Activated CD4-positive, alpha-beta T cell treated with anti-CD3 and anti-CD28 coated beads for 36 hours (primary cell): ENCODE measurements at regions not wholly inside any gene's neighbourhood (a gene's known extent, or its start where the extent isn't known, plus 50 kb on each side); places are given as distances from the start of the nearest gene placed in this dataset.

Experiments
- ATAC-seq: fragments of 200-7000 bp; cut with Tn5 transposase; one replicate; pipeline ENCODE4 v1.10.0; 2021; ENCODE audit warnings: mild to moderate bottlenecking, moderate library complexity
- CTCF ChIA-PET: fragments of 350-600 bp; sonication (Branson Sonifier 250); formaldehyde crosslinking; loops from one replicate; lab custom pipeline; 2021; ENCODE audit warnings: antibody characterized with exemption; lab: Charles Lee
- POLR2A ChIA-PET: fragments of 350-600 bp; sonication (Branson Sonifier 250); formaldehyde crosslinking; loops from one replicate; lab custom pipeline; 2021; ENCODE audit warnings: antibody characterized with exemption, inconsistent platforms; lab: Charles Lee
- DNase-seq: peaks from one replicate; pipeline ENCODE4 v3.0.0-alpha.2; 2020
- H3K27ac Mint-ChIP-seq: one replicate; pipeline ENCODE4 v1.8.0; 2021; ENCODE audit warnings: mixed read lengths
- H3K27me3 Mint-ChIP-seq: one replicate; pipeline ENCODE4 v1.8.0; 2021; ENCODE audit warnings: mixed read lengths
- H3K36me3 Mint-ChIP-seq: one replicate; pipeline ENCODE4 v1.8.0; 2021; ENCODE audit warnings: low read depth, mixed read lengths
- H3K4me1 Mint-ChIP-seq: one replicate; pipeline ENCODE4 v1.8.0; 2021; ENCODE audit warnings: mixed read lengths
- H3K4me3 Mint-ChIP-seq: one replicate; pipeline ENCODE4 v1.8.0; 2021; ENCODE audit warnings: mild to moderate bottlenecking, moderate library complexity, mixed read lengths
- H3K9me3 Mint-ChIP-seq: one replicate; pipeline ENCODE4 v1.8.0; 2021; ENCODE audit warnings: low read depth, mixed read lengths
- intact Hi-C, 2 experiments: fragments of 100-400 bp; cut with DNase I in 1 of 2; cut with micrococcal nuclease in 1 of 2; formaldehyde crosslinking; loops; one replicate each; pipeline versions ENCODE4 v1.14.2 to v1.15.1; 2022 to 2024; cut with DNase I, micrococcal nuclease

- H3K9me3 Mint-ChIP-seq = no peaks in the 10 kb centered on the region
- DNase-seq = no peak
- POLR2A ChIA-PET = no interaction called here
- no peak overlapping the region for H3K4me3 Mint-ChIP-seq
- no peak overlapping the region for H3K27ac Mint-ChIP-seq
- intact Hi-C loops = no loop called here
- peaks cover 24% of the 10 kb centered on the region for H3K27me3 Mint-ChIP-seq
- no peak for ATAC-seq
- H3K36me3 Mint-ChIP-seq = no peaks in the 10 kb centered on the region
- H3K4me1 Mint-ChIP-seq = no peaks in the 10 kb centered on the region
- CTCF ChIA-PET = no interaction called here
These were observed 186.2 kb downstream of the EFNB2 start for GRCh38 chr13:106349080-106349931.

- DNase-seq (no peak), ATAC-seq (no peak)
- ChIA-PET POLR2A (no interaction called here), CTCF (interaction anchor here (0.6 kb wide), 1 partner anchor 673 kb away, joined by 3 read pairs; no protein-coding TSS in a partner anchor)
- H3K9me3 Mint-ChIP-seq = no peaks in the 10 kb centered on the region
- H3K27ac Mint-ChIP-seq = no peak overlapping the region
- H3K27me3 Mint-ChIP-seq = peaks cover 21% of the 10 kb centered on the region
- no peaks in the 10 kb centered on the region for H3K36me3 Mint-ChIP-seq
- no peaks in the 10 kb centered on the region for H3K4me1 Mint-ChIP-seq
- intact Hi-C loops = no loop called here
- no peak overlapping the region for H3K4me3 Mint-ChIP-seq
These were observed 187.2 kb downstream of the EFNB2 start for GRCh38 chr13:106348075-106348840.

DNA sequence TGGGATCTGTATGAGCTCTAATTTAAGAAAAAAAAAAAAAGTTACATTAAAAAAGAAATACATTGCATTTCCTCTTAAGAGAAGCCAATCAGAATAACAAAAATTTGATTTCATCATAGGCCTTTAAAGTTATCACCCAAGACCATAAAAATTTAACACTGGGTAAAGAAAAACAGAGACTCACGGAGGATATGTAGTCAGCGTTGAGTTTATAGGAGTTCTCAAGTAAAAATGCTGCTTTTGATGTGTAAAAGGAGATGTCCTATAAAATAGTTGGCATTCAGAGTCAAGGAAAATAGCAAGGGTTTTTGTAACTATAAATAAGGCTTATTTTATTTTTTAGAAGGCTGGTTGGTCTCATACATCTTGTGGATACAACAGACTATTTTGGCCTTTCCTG is 191.1 kb downstream of the EFNB2 start:
- POLR2A ChIA-PET = no interaction called here
- peaks cover 10% of the 10 kb centered on the region for H3K27me3 Mint-ChIP-seq
- H3K36me3 Mint-ChIP-seq = no peaks in the 10 kb centered on the region
- DNase-seq (no peak), ATAC-seq (no peak)
- CTCF ChIA-PET = no interaction called here
- intact Hi-C loops = no loop called here
- H3K27ac Mint-ChIP-seq = no peak overlapping the region
- H3K4me1 Mint-ChIP-seq = no peaks in the 10 kb centered on the region
- H3K9me3 Mint-ChIP-seq = peaks cover 12% of the 10 kb centered on the region
- H3K4me3 Mint-ChIP-seq = no peak overlapping the region

- CTCF ChIA-PET = interaction anchor here (0.7 kb wide), 1 partner anchor 309 kb away, joined by 4 read pairs; no protein-coding TSS in a partner anchor
- H3K4me1 Mint-ChIP-seq = no peaks in the 10 kb centered on the region
- H3K27me3 Mint-ChIP-seq = peaks cover 6% of the 10 kb centered on the region
- peaks cover 12% of the 10 kb centered on the region for H3K9me3 Mint-ChIP-seq
- no peak overlapping the region for H3K4me3 Mint-ChIP-seq
- ATAC-seq = no peak
- intact Hi-C loops = no loop called here
- DNase-seq = no peak
- POLR2A ChIA-PET = no interaction called here
- no peak overlapping the region for H3K27ac Mint-ChIP-seq
- H3K36me3 Mint-ChIP-seq = no peaks in the 10 kb centered on the region
These were observed 191.6 kb downstream of the EFNB2 start for GRCh38 chr13:106343836-106344235.

- no peak for DNase-seq
- H3K4me3 Mint-ChIP-seq = no peak overlapping the region
- no peaks in the 10 kb centered on the region for H3K36me3 Mint-ChIP-seq
- peaks cover 2% of the 10 kb centered on the region for H3K27me3 Mint-ChIP-seq
- H3K27ac Mint-ChIP-seq = no peak overlapping the region
- H3K9me3 Mint-ChIP-seq = peaks cover 12% of the 10 kb centered on the region
- no peaks in the 10 kb centered on the region for H3K4me1 Mint-ChIP-seq
- ATAC-seq = no peak
- POLR2A ChIA-PET = no interaction called here
- intact Hi-C loops = no loop called here
- CTCF ChIA-PET = no interaction called here
These were observed 195.2 kb downstream of the EFNB2 start for GRCh38 chr13:106340249-106340648.

DNA sequence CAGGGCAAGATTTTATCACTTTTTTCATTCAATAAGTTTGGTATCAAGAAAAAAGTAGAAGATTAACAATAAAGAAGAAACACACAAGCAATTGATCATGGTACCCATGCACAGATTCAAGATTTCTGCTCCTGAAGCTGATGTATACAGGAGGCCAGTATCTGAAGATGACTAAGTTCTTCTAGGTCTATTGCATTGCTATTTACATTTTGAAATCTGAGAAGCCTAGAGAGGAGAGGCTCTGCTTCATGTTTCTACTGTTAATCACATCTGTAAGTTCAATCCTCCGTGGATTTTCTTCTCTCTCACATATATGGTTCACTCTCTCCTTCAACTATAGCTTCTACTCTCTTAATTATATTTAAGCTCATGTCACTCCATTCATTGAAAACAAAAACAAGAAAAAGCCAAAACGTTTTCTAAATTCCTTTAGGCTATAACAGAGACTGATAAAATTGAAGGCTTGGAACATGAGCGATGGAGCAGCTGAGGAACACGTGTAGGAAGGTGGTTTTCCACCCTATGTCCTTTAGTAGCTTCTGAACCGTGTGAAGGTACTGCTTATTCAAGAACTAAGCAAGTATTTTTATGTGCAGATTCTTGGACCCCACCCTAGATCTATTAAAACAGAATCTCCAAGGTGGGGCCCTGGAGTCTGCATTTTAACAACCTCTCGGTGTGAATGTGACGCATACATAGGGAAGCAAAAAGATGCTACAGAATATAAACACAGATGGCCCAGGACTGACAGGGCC is 198.2 kb downstream of the EFNB2 start:
- DNase-seq (no peak), ATAC-seq (no peak)
- POLR2A ChIA-PET = no interaction called here
- Mint-ChIP-seq H3K27ac (no peak overlapping the region), H3K9me3 (peaks cover 12% of the 10 kb centered on the region), H3K27me3 (peaks cover 2% of the 10 kb centered on the region), H3K4me1 (no peaks in the 10 kb centered on the region), H3K36me3 (no peaks in the 10 kb centered on the region), H3K4me3 (no peak overlapping the region)
- intact Hi-C loops = no loop called here
- CTCF ChIA-PET = no interaction called here

GRCh38 chr13:106336668-106337067 is 198.8 kb downstream of the EFNB2 start:
- H3K4me3 Mint-ChIP-seq = no peak overlapping the region
- ChIA-PET POLR2A (no interaction called here), CTCF (no interaction called here)
- H3K27ac Mint-ChIP-seq = no peak overlapping the region
- ATAC-seq = no peak
- H3K36me3 Mint-ChIP-seq = no peaks in the 10 kb centered on the region
- peaks cover 12% of the 10 kb centered on the region for H3K9me3 Mint-ChIP-seq
- H3K27me3 Mint-ChIP-seq = peaks cover 3% of the 10 kb centered on the region
- intact Hi-C loops = no loop called here
- no peak for DNase-seq
- H3K4me1 Mint-ChIP-seq = no peaks in the 10 kb centered on the region

GRCh38 chr13:106332621-106333020 is 202.8 kb downstream of the EFNB2 start:
- H3K9me3 Mint-ChIP-seq = no peaks in the 10 kb centered on the region
- no peak overlapping the region for H3K4me3 Mint-ChIP-seq
- peaks cover 3% of the 10 kb centered on the region for H3K27me3 Mint-ChIP-seq
- DNase-seq (no peak), ATAC-seq (no peak)
- CTCF ChIA-PET = no interaction called here
- POLR2A ChIA-PET = no interaction called here
- no peaks in the 10 kb centered on the region for H3K4me1 Mint-ChIP-seq
- no peaks in the 10 kb centered on the region for H3K36me3 Mint-ChIP-seq
- no peak overlapping the region for H3K27ac Mint-ChIP-seq
- intact Hi-C loops = no loop called here

DNA sequence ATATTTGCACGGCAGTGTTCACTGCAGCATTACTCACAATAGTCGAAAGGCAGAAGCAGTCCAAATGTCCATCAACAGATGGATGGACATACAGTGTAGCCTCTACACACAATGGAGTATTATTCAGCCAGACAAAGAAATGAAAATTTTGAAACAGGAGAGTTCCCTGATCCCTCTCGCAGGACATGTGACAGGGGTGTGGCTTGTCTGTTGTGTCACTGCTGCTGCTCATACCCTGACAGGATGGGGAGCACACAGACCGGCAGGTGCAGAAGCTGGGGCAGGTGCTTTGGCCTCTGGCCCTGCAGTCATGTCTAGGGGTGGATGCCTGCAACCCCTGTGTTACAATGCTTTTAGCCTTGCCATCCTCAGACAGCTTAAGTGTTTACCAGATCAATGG is 204.3 kb downstream of the EFNB2 start:
- Mint-ChIP-seq H3K4me3 (no peak overlapping the region), H3K4me1 (no peaks in the 10 kb centered on the region), H3K9me3 (no peaks in the 10 kb centered on the region), H3K27ac (no peak overlapping the region), H3K36me3 (no peaks in the 10 kb centered on the region), H3K27me3 (peaks cover 3% of the 10 kb centered on the region)
- ATAC-seq (no peak), DNase-seq (no peak)
- intact Hi-C loops = no loop called here
- CTCF ChIA-PET = no interaction called here
- POLR2A ChIA-PET = no interaction called here

- no peaks in the 10 kb centered on the region for H3K36me3 Mint-ChIP-seq
- no peak overlapping the region for H3K27ac Mint-ChIP-seq
- POLR2A ChIA-PET = no interaction called here
- peaks cover 3% of the 10 kb centered on the region for H3K27me3 Mint-ChIP-seq
- H3K4me3 Mint-ChIP-seq = no peak overlapping the region
- intact Hi-C loops = no loop called here
- ATAC-seq (no peak), DNase-seq (no peak)
- H3K4me1 Mint-ChIP-seq = no peaks in the 10 kb centered on the region
- CTCF ChIA-PET = no interaction called here
- no peaks in the 10 kb centered on the region for H3K9me3 Mint-ChIP-seq
These were observed 205.5 kb downstream of the EFNB2 start for GRCh38 chr13:106329941-106330340.

DNA sequence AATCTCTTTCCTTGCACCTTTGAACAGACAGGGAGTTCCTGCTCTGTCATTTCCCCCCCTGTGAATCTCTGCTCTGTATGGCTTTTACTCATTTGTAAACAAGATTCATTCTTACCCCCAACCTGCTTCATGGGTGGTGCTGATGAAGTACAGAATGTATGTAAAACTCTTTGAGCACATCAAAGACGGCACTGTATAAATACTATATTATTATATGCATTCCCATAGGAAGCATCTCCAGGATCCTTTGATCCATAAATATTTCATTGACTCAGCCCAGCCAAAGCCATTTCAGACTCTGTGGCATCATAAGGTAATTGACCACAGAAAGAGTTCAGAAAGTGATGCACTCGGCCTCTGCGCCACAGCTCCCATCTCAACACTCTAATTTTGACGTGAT is 208.7 kb downstream of the EFNB2 start:
- ChIA-PET POLR2A (no interaction called here), CTCF (no interaction called here)
- intact Hi-C loops = no loop called here
- DNase-seq (no peak), ATAC-seq (no peak)
- Mint-ChIP-seq H3K36me3 (no peaks in the 10 kb centered on the region), H3K27me3 (no peaks in the 10 kb centered on the region), H3K9me3 (peaks cover 7% of the 10 kb centered on the region), H3K27ac (no peak overlapping the region), H3K4me1 (no peaks in the 10 kb centered on the region), H3K4me3 (no peak overlapping the region)
